Aorta (tissue), 5 donors: ENCODE measurements at regions not wholly inside any gene's neighbourhood (a gene's known extent, or its start where the extent isn't known, plus 50 kb on each side); places are given as distances from the start of the nearest gene placed in this dataset.

Source experiments
- ATAC-seq: fragments of 200-7000 bp; cut with Tn5 transposase; one replicate; pipeline ENCODE4 v1.9.1; 2022; ENCODE audit warnings: moderate library complexity; ENCODE audit not compliant: low FRiP score
- DNase-seq, 2 donors: peaks; one replicate each; pipeline ENCODE4 v3.0.0-alpha.2; 2020
- H3K27ac ChIP-seq, 2 donors: one replicate each; pipeline ENCODE4 v1.5.1; 2013; ENCODE audit warnings: low read length in 2 of 2, mild to moderate bottlenecking in 2 of 2, moderate library complexity in 2 of 2, control low read depth in 1 of 2, inconsistent platforms in 1 of 2, low read depth in 1 of 2
- H3K27me3 ChIP-seq, 2 donors: one replicate each; pipeline ENCODE4 v1.6.1; 2013; ENCODE audit warnings: control low read depth in 1 of 2, low read length in 1 of 2, mild to moderate bottlenecking in 1 of 2, moderate library complexity in 1 of 2; ENCODE audit not compliant: insufficient read depth in 2 of 2, control insufficient read depth in 1 of 2
- H3K36me3 ChIP-seq, 2 donors: one replicate each; pipeline ENCODE4 v1.6.1; 2013; ENCODE audit warnings: control low read depth in 1 of 2, low read length in 1 of 2, mild to moderate bottlenecking in 1 of 2; ENCODE audit not compliant: insufficient read depth in 2 of 2, control insufficient read depth in 1 of 2
- H3K4me1 ChIP-seq, 2 donors: one replicate each; pipeline ENCODE4 v1.6.1; 2013; ENCODE audit warnings: low read length in 2 of 2, control low read depth in 1 of 2, mild to moderate bottlenecking in 1 of 2, moderate library complexity in 1 of 2; ENCODE audit not compliant: insufficient read depth in 2 of 2, control insufficient read depth in 1 of 2
- H3K4me3 ChIP-seq, 2 donors: one replicate each; pipeline ENCODE4 v1.5.1; 2013; ENCODE audit warnings: low read length in 2 of 2, control low read depth in 1 of 2, mild to moderate bottlenecking in 1 of 2
- H3K9me3 ChIP-seq: one replicate; pipeline ENCODE4 v1.6.1; 2013; ENCODE audit warnings: mild to moderate bottlenecking, low read length; ENCODE audit not compliant: control insufficient read depth
- WGBS, 2 donors: extraction: QIAGEN DNeasy Blood & Tissue Kit; methylation state at CpG; one replicate each; pipeline ENCODE4 v1.1.7; 2013; 5-methylcytosine and 5-hydroxymethylcytosine counted together
- intact Hi-C, 2 donors: fragments of 100-400 bp; cut with DNase I; formaldehyde crosslinking; loops; one replicate each; pipeline versions ENCODE4 v1.14.2 to v1.15.0; 2022
- donor health status: healthy with polysubstance abuse.
- donor health status: Bipolar disorder and iron deficiency.
- donor health status: DM: no; HTN: no; CAD: no.
- donor health status: DM: no; HTN: no; CAD: no.
- donor health status: DM: yes; HTN: yes; CAD: no.

- Histone ChIP-seq H3K36me3 (no peaks in the 10 kb centered on the region), H3K4me1 (no peaks in the 10 kb centered on the region), H3K9me3 (no peaks in the 10 kb centered on the region), H3K27me3 (no peaks in the 10 kb centered on the region), H3K27ac (peak overlapping the region in 1 of 2 donors; percentile 28), H3K4me3 (no peak overlapping the region)
- no peak for ATAC-seq
- intact Hi-C loops: no loop called here
- DNase-seq: peak in 1 of 2 donors; percentile 68
- 84% methylated on average over 35 of the region's 35 CpGs for WGBS, 2 donors
Observed at GRCh38 chr4:3711183-3712111, 54.7 kb upstream of the ADRA2C start.

DNA sequence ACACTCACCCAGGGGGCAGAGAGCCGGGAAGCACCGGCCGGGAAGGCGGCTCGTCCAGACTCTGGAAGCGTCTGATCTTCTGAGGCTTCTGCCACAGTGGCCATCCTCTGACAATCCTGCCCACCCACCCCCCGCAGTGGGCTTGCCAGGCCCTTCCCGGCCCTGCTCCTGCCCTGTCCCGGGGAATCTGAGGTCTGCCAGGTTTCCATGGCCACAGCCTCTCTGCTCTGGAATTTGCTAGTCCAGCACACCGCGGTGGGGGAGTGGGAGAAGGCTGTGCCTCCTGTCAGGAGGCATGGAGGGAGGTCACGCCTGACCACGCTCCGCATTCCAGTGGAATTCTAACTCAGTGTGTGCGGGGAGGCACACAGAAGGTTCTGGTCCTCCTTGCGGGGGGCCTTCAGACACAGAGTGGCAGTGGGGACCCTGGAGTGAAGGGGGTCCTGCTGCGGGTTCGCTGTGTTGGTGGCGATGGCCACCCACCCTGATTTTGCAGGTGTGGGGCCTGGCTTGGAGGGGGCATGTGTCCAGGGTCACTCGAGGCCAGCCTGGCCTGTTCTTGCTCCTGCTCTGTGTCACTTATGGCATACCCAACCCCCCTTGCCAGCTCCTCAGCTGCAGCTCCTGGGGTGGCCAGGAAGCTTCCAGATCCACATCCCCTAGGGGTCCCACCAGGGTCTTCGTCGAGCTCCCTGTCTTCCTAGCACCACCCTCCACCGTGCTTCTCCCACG, 55.6 kb upstream of the ADRA2C start:
- H3K27me3 ChIP-seq: no peaks in the 10 kb centered on the region
- H3K4me1 ChIP-seq: no peaks in the 10 kb centered on the region
- DNase-seq: peak; percentile 56 to 80

DNA sequence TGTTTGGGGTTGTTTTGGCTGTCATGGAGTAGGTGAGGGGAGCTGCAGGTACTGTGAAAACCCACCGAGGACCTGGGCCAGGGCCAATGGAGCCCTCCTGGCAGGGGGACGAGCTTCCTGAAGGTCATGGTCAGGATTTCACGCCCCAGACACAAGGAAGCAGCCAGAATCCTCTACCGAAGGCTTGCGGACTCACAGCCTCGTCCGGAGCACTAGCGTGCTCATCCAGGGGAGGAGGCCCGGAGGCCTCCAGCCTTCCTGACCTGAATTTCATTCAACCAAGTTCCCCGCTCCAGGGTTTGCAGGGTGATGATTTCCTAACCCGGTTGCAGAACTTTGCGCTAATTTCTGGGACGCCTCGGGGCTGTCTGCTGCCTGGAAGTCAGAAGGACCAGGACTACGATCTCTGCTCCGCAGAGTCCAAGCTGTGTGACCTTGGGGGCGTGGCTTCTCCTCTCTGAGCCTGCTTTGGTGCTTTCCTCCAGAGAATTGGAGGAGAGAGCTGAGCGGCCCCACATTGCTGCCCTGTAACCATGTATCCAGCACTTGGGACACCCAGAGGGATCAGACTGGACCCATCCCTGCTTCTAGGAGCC, 56.2 kb upstream of the ADRA2C start:
- H3K4me1 ChIP-seq: no peaks in the 10 kb centered on the region

More for the DNA sequence above, 55.6 kb upstream of the ADRA2C start:
- intact Hi-C loops: no loop called here
- Histone ChIP-seq H3K4me3 (no peak overlapping the region), H3K36me3 (no peaks in the 10 kb centered on the region), H3K9me3 (no peaks in the 10 kb centered on the region), H3K27ac (peak overlapping the region in 1 of 2 donors; percentile 38)
- 67 to 68% methylated on average over 24 of the region's 24 CpGs for WGBS, 2 donors
- ATAC-seq: no peak

GRCh38 chr4:3709061-3709845, 56.9 kb upstream of the ADRA2C start:
- DNase-seq (no peak), ATAC-seq (no peak)
- no peaks in the 10 kb centered on the region for H3K9me3 ChIP-seq
- H3K36me3 ChIP-seq: no peaks in the 10 kb centered on the region
- H3K4me1 ChIP-seq: no peaks in the 10 kb centered on the region
- WGBS, 2 donors: 95 to 96% methylated on average over 14 of the region's 14 CpGs
- no peak overlapping the region for H3K4me3 ChIP-seq
- H3K27ac ChIP-seq: no peak overlapping the region
- H3K27me3 ChIP-seq: no peaks in the 10 kb centered on the region
- intact Hi-C loops: loop anchor here (2.0 to 5.0 kb wide), 3 partner anchors 18 to 58 kb away; partner anchors contain the start of gene ADRA2C (in 2 of the 2)

More for the DNA sequence above, 56.2 kb upstream of the ADRA2C start:
- Histone ChIP-seq H3K36me3 (no peaks in the 10 kb centered on the region), H3K27ac (peak overlapping the region in 1 of 2 donors; percentile 38), H3K9me3 (no peaks in the 10 kb centered on the region), H3K4me3 (no peak overlapping the region), H3K27me3 (no peaks in the 10 kb centered on the region)
- WGBS, 2 donors: 93 to 94% methylated on average over 17 to 18 of the region's 18 CpGs
- ATAC-seq (no peak), DNase-seq (peak in 1 of 2 donors; percentile 57)
- intact Hi-C loops: loop anchor here (2.0 to 5.0 kb wide), 3 partner anchors 17 to 57 kb away; partner anchors contain the start of gene ADRA2C (in 2 of the 2)

DNA sequence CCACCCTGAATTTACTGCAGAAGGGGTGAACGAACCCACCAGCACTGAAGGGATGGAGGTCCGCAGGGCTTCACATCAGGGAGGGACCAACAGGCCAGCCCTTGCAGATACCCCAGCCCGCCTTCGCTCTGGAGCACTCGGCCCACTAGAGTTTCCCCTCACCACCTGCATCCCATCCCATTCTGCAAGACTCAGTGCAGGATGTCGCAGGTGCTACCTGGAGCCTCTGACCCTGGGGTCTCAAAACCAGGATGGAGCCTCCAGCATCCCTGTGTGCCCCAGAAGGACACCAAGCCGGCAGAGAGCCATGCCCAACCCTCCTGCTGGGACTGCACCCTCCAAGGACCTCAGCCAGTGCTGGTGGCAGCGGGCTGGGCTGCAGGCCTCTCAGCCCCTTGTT, 57.6 kb upstream of the ADRA2C start:
- H3K27ac ChIP-seq: peak overlapping the region in 1 of 2 donors; percentile 29
- no peaks in the 10 kb centered on the region for H3K36me3 ChIP-seq
- DNase-seq: peak in 1 of 2 donors; percentile 54
- WGBS, 2 donors: 93 to 95% methylated on average over 8 of the region's 8 CpGs
- no peak overlapping the region for H3K4me3 ChIP-seq
- no peak for ATAC-seq
- H3K9me3 ChIP-seq: no peaks in the 10 kb centered on the region
- intact Hi-C loops: loop anchor here (2.0 to 5.0 kb wide), 3 partner anchors 18 to 59 kb away; partner anchors contain the start of gene ADRA2C (in 2 of the 2)
- H3K27me3 ChIP-seq: no peaks in the 10 kb centered on the region
- no peaks in the 10 kb centered on the region for H3K4me1 ChIP-seq

DNA sequence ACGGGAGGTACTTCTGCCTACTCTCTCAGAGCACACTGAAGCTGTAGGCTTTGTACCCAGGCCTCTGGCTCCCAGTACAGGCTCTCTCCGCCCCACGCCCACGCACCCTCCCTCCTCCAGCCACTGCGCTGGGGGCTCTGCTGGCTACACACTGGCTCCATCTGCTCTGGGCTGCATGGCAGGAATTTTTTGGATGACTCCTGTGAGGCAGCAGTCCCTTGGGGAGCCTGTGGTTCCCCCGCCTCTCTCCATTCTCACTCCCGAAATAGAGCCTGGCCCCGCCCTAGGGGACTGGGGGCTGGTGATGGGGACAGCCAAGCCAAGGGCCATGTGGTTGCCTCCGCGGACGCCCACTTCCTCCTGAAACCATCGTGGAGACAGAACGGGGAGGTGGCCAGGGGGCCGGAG, 58.1 kb upstream of the ADRA2C start:
- intact Hi-C loops: loop anchor here (2.0 to 5.0 kb wide), 3 partner anchors 19 to 59 kb away; partner anchors contain the start of gene ADRA2C (in 2 of the 2)
- peak; percentile 89 to 95 for DNase-seq
- no peak overlapping the region for H3K4me3 ChIP-seq
- no peaks in the 10 kb centered on the region for H3K36me3 ChIP-seq
- no peaks in the 10 kb centered on the region for H3K9me3 ChIP-seq
- peak; percentile 84 for ATAC-seq
- H3K27me3 ChIP-seq: no peaks in the 10 kb centered on the region
- peak overlapping the region in 1 of 2 donors; percentile 18 for H3K27ac ChIP-seq
- WGBS, 2 donors: 4 to 5% methylated on average over 14 of the region's 14 CpGs
- H3K4me1 ChIP-seq: no peaks in the 10 kb centered on the region

GRCh38 chr4:3707423-3708102, 58.6 kb upstream of the ADRA2C start:
- Histone ChIP-seq H3K9me3 (no peaks in the 10 kb centered on the region), H3K27ac (peak overlapping the region in 1 of 2 donors; percentile 18), H3K36me3 (no peaks in the 10 kb centered on the region), H3K27me3 (no peaks in the 10 kb centered on the region), H3K4me1 (no peaks in the 10 kb centered on the region), H3K4me3 (no peak overlapping the region)
- intact Hi-C loops: loop anchor here (2.0 to 5.0 kb wide), 4 partner anchors 19 to 60 kb away; partner anchors contain the start of gene ADRA2C (in 2 of the 2)
- WGBS, 2 donors: 48 to 64% methylated on average over 16 to 17 of the region's 17 CpGs
- ATAC-seq: no peak
- peak; percentile 39 to 62 for DNase-seq
